SU-DHL-6 (cell line): ENCODE measurements at regions not wholly inside any gene's neighbourhood (a gene's known extent, or its start where the extent isn't known, plus 50 kb on each side); places are given as distances from the start of the nearest gene placed in this dataset.

ENCODE experiments used
- EZH2phosphoT487 ChIP-seq: fragments of 200-600 bp; sonication (generic), shearing (Covaris generic); conservative IDR thresholded peaks from 2 replicates; pipeline ENCODE4 v1.6.1; 2018; ENCODE audit warnings: mild to moderate bottlenecking, antibody characterized with exemption, low read length, moderate library complexity, mixed read lengths
- TF ChIP-seq, protein P1 (sequence below): fragments of 200-600 bp; sonication (generic); IDR thresholded peaks from one replicate; pipeline ENCODE4 v1.5.1; 2017; ENCODE audit warnings: antibody characterized with exemption, mild to moderate bottlenecking, low read length, moderate library complexity; ENCODE audit not compliant: insufficient read depth, poor library complexity, severe bottlenecking

DNA sequence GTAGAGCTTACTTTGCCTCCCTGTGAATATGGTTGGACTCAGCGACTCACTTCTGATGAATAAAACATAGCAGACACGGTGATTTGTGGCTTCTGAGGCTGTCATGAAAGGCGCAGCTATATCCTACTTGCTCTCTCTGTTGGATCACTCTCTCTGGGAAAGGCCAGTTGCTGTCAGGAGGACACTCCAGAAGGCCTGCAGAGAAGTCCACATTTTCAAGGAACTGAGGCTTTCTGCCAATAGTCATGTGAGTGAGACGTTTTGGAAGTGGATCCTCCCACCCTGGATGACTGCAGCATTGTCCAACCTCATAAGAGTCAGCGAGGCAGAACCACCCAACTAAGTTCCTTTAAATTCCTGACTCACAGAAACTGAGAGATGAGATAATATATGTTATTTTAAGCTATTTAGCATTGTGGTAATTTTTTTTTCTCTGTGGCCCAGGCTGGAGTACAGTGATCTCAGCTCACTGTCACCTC, 156.0 kb upstream of the MAST4 start:
- TF ChIP-seq, protein P1, sequence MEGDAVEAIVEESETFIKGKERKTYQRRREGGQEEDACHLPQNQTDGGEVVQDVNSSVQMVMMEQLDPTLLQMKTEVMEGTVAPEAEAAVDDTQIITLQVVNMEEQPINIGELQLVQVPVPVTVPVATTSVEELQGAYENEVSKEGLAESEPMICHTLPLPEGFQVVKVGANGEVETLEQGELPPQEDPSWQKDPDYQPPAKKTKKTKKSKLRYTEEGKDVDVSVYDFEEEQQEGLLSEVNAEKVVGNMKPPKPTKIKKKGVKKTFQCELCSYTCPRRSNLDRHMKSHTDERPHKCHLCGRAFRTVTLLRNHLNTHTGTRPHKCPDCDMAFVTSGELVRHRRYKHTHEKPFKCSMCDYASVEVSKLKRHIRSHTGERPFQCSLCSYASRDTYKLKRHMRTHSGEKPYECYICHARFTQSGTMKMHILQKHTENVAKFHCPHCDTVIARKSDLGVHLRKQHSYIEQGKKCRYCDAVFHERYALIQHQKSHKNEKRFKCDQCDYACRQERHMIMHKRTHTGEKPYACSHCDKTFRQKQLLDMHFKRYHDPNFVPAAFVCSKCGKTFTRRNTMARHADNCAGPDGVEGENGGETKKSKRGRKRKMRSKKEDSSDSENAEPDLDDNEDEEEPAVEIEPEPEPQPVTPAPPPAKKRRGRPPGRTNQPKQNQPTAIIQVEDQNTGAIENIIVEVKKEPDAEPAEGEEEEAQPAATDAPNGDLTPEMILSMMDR: no peak
- no peak for TF ChIP-seq EZH2phosphoT487
